LoVo (cell line): ENCODE measurements at regions not wholly inside any gene's neighbourhood (a gene's known extent, or its start where the extent isn't known, plus 50 kb on each side); places are given as distances from the start of the nearest gene placed in this dataset.
"Not testable (repeated sequence)": the region's sequence is repeated elsewhere in the genome, so short reads cannot be mapped to it uniquely, and the experiment has no call there.

Source experiments
- DNase-seq: peaks from one replicate; pipeline ENCODE4 v3.0.0-alpha.2; 2016; ENCODE audit warnings: low spot score

GRCh38 chr14:104398656-104399055 is 180.9 kb upstream of the C14orf180 start:
- DNase-seq: no peak

- DNase-seq: no peak
Observed at GRCh38 chr14:104399432-104400155, 180.0 kb upstream of the C14orf180 start.

- DNase-seq: no peak
Observed at GRCh38 chr14:104400355-104400754, 179.2 kb upstream of the C14orf180 start.

GRCh38 chr14:104401785-104402184 is 177.8 kb upstream of the C14orf180 start:
- DNase-seq: no peak

GRCh38 chr14:104402303-104402702 is 177.3 kb upstream of the C14orf180 start:
- not testable (repeated sequence) for DNase-seq

GRCh38 chr14:104403421-104404220 is 175.9 kb upstream of the C14orf180 start:
- DNase-seq: no peak

- no peak for DNase-seq
Observed at GRCh38 chr14:104404922-104405321, 174.6 kb upstream of the C14orf180 start.

- no peak for DNase-seq
Observed at GRCh38 chr14:104405360-104406226, 174.0 kb upstream of the C14orf180 start.

- DNase-seq: no peak
Observed at GRCh38 chr14:104406831-104407230, 172.7 kb upstream of the C14orf180 start.

GRCh38 chr14:104416383-104416782 is 163.2 kb upstream of the C14orf180 start:
- DNase-seq: no peak

GRCh38 chr14:104419865-104420505 is 159.6 kb upstream of the C14orf180 start:
- DNase-seq: no peak

- DNase-seq: not testable (repeated sequence)
Observed at GRCh38 chr14:104420523-104420922, 159.0 kb upstream of the C14orf180 start.

- DNase-seq: no peak
Observed at GRCh38 chr14:104420990-104421389, 158.6 kb upstream of the C14orf180 start.

- no peak for DNase-seq
Observed at GRCh38 chr14:104421401-104421821, 158.2 kb upstream of the C14orf180 start.

GRCh38 chr14:104421892-104422828 is 157.4 kb upstream of the C14orf180 start:
- DNase-seq: no peak

- DNase-seq: no peak
Observed at GRCh38 chr14:104422837-104423681, 156.5 kb upstream of the C14orf180 start.

GRCh38 chr14:104423701-104424405 is 155.7 kb upstream of the C14orf180 start:
- no peak for DNase-seq

GRCh38 chr14:104424406-104425072 is 155.0 kb upstream of the C14orf180 start:
- no peak for DNase-seq
